Sigmoid colon (tissue), 4 donors: ENCODE measurements at regions not wholly inside any gene's neighbourhood (a gene's known extent, or its start where the extent isn't known, plus 50 kb on each side); places are given as distances from the start of the nearest gene placed in this dataset.

Source experiments
- CTCF ChIP-seq, 4 experiments: fragments of 450-650 bp in 3 of 4; fragments of 200-600 bp in 1 of 4; IDR thresholded peaks; one replicate each; pipeline ENCODE4 v1.5.1; 2016 to 2019; ENCODE audit warnings: antibody characterized with exemption in 4 of 4, mild to moderate bottlenecking in 3 of 4, moderate library complexity in 2 of 4
- EP300 ChIP-seq, 4 donors: sonication (generic); formaldehyde crosslinking; IDR thresholded peaks; one replicate each; pipeline ENCODE4 v1.6.1; 2017; ENCODE audit warnings: antibody characterized with exemption in 4 of 4
- POLR2A ChIP-seq, 2 donors: fragments of 450-650 bp; IDR thresholded peaks; one replicate each; pipeline ENCODE4 v1.6.1; 2016; ENCODE audit warnings: antibody characterized with exemption in 2 of 2, mild to moderate bottlenecking in 2 of 2, moderate library complexity in 2 of 2
- POLR2AphosphoS5 ChIP-seq, 4 donors: sonication (generic); formaldehyde crosslinking; IDR thresholded peaks; one replicate each; pipeline ENCODE4 v1.6.1; 2017; ENCODE audit warnings: antibody characterized with exemption in 4 of 4

GRCh38 chr6:15924893-15925292 lies 204.0 kb upstream of the MYLIP start:
- no peak for TF ChIP-seq CTCF (IDR thresholded peaks at IDR 0.05)
- no peak for TF ChIP-seq POLR2A (IDR thresholded peaks at IDR 0.05)
- no peak for TF ChIP-seq EP300 (IDR thresholded peaks at IDR 0.05)
- no peak for TF ChIP-seq POLR2AphosphoS5 (IDR thresholded peaks at IDR 0.05)
